ENCODE measurements at regions not wholly inside any gene's neighbourhood (a gene's known extent, or its start where the extent isn't known, plus 50 kb on each side); places are given as distances from the start of the nearest gene placed in this dataset.
"Not testable (repeated sequence)": the region's sequence is repeated elsewhere in the genome, so short reads cannot be mapped to it uniquely, and the experiment has no call there.

GRCh38 chr9:87160148-87161102 lies 213.1 kb upstream of the GAS1 start:
- no peak for DNase-seq

GRCh38 chr9:87167161-87167560 lies 219.9 kb upstream of the GAS1 start:
- no peak for DNase-seq

- DNase-seq = no peak
Measured at GRCh38 chr9:87167582-87167981, 220.3 kb upstream of the GAS1 start.

- no peak for DNase-seq
Measured at GRCh38 chr9:87178302-87178701, 231.0 kb upstream of the GAS1 start.

- no peak for DNase-seq
Measured at GRCh38 chr9:87179553-87180340, 232.4 kb upstream of the GAS1 start.

- DNase-seq = no peak
Measured at GRCh38 chr9:87180361-87180760, 233.1 kb upstream of the GAS1 start.

GRCh38 chr9:87180841-87181240 lies 233.5 kb upstream of the GAS1 start:
- DNase-seq = no peak

- no peak for DNase-seq
Measured at GRCh38 chr9:87181670-87182069, 234.4 kb upstream of the GAS1 start.

- DNase-seq = no peak
Measured at GRCh38 chr9:87184956-87185642, 237.8 kb upstream of the GAS1 start.

- no peak for DNase-seq
Measured at GRCh38 chr9:87187656-87188055, 240.3 kb upstream of the GAS1 start.

GRCh38 chr9:87189006-87189405 lies 241.7 kb upstream of the GAS1 start:
- DNase-seq = no peak

GRCh38 chr9:87193151-87193550 lies 245.8 kb upstream of the GAS1 start:
- DNase-seq = no peak

- DNase-seq = no peak
Measured at GRCh38 chr9:87193925-87194868, 246.9 kb upstream of the GAS1 start.

GRCh38 chr9:87195306-87195705 lies 248.0 kb upstream of the GAS1 start:
- no peak for DNase-seq

GRCh38 chr9:87197349-87198130 lies 250.2 kb upstream of the GAS1 start:
- DNase-seq = no peak

- DNase-seq = no peak
Measured at GRCh38 chr9:87198716-87199115, 251.4 kb upstream of the GAS1 start.

- DNase-seq = no peak
Measured at GRCh38 chr9:87199278-87199677, 252.0 kb upstream of the GAS1 start.

GRCh38 chr9:87199782-87200181 lies 252.5 kb upstream of the GAS1 start:
- DNase-seq = no peak

GRCh38 chr9:87201351-87201751 lies 254.0 kb upstream of the GAS1 start:
- no peak for DNase-seq

- DNase-seq = no peak
Measured at GRCh38 chr9:87206064-87206661, 258.9 kb upstream of the GAS1 start.

- not testable (repeated sequence) for DNase-seq
Measured at GRCh38 chr9:87210658-87211057, 263.4 kb upstream of the GAS1 start.

Measured in NCI-H345 (cell line).